Osteoblast (primary cell): ENCODE measurements at regions not wholly inside any gene's neighbourhood (a gene's known extent, or its start where the extent isn't known, plus 50 kb on each side); places are given as distances from the start of the nearest gene placed in this dataset.

Source experiments
- DNase-seq: peaks from one replicate; pipeline ENCODE4 v3.0.0; 2011; ENCODE audit warnings: low spot score, mixed read lengths; ENCODE audit not compliant: insufficient read length; ENCODE audit errors: missing footprints
- H2AFZ ChIP-seq: 2 replicates; pipeline ENCODE4 v1.6.0; 2011; ENCODE audit warnings: mild to moderate bottlenecking, low read length
- H3K27ac ChIP-seq: 2 replicates; pipeline ENCODE4 v1.5.1; 2011; ENCODE audit warnings: mild to moderate bottlenecking, low read depth, low read length, moderate library complexity
- H3K27me3 ChIP-seq: 2 replicates; pipeline ENCODE4 v1.6.0; 2012; ENCODE audit warnings: mild to moderate bottlenecking, control low read depth, inconsistent platforms, low read length, moderate library complexity; ENCODE audit not compliant: insufficient read depth
- H3K36me3 ChIP-seq: 2 replicates; pipeline ENCODE4 v1.5.1; 2011; ENCODE audit warnings: mild to moderate bottlenecking, low read length, control low read depth, moderate library complexity; ENCODE audit not compliant: insufficient read depth
- H3K4me1 ChIP-seq: 2 replicates; pipeline ENCODE4 v1.5.1; 2011; ENCODE audit warnings: mild to moderate bottlenecking, low read length, control low read depth, moderate library complexity; ENCODE audit not compliant: insufficient read depth
- H3K4me2 ChIP-seq: 2 replicates; pipeline ENCODE4 v1.6.0; 2011; ENCODE audit warnings: mild to moderate bottlenecking, low read length; ENCODE audit not compliant: insufficient read depth
- H3K4me3 ChIP-seq: fragments of 200-600 bp; sonication (generic); 3 replicates; pipeline ENCODE4 v1.5.1; 2012; ENCODE audit warnings: mild to moderate bottlenecking, low read length, inconsistent platforms; ENCODE audit not compliant: insufficient read depth
- H3K79me2 ChIP-seq: 2 replicates; pipeline ENCODE4 v1.6.0; 2012; ENCODE audit warnings: mild to moderate bottlenecking, low read length, control low read depth, inconsistent platforms; ENCODE audit not compliant: insufficient read depth
- H3K9me3 ChIP-seq: 2 replicates; pipeline ENCODE4 v1.5.1; 2011; ENCODE audit warnings: low read depth, low read length, control low read depth
- H4K20me1 ChIP-seq: 2 replicates; pipeline ENCODE4 v1.6.0; 2012; ENCODE audit warnings: mild to moderate bottlenecking, low read length, control low read depth; ENCODE audit not compliant: insufficient read depth
- CTCF ChIP-seq: IDR thresholded peaks from 2 replicates; pipeline ENCODE4 v1.5.1; 2011; ENCODE audit warnings: mild to moderate bottlenecking, low read depth, low read length, moderate library complexity; ENCODE audit errors: extremely low read depth

- TF ChIP-seq CTCF: no peak
- DNase-seq: no peak
- Histone ChIP-seq H3K27me3 (no peaks in the 10 kb centered on the region), H3K4me2 (no peak overlapping the region), H3K27ac (no peak overlapping the region), H3K79me2 (no peaks in the 10 kb centered on the region), H3K4me3 (no peak overlapping the region), H2AFZ (no peak overlapping the region), H3K9me3 (no peaks in the 10 kb centered on the region), H4K20me1 (no peaks in the 10 kb centered on the region), H3K36me3 (no peaks in the 10 kb centered on the region), H3K4me1 (peaks cover 11% of the 10 kb centered on the region)
Observed at GRCh38 chr6:111994791-111995190, 59.1 kb upstream of the CCN6 start.

GRCh38 chr6:111995404-111995803, 58.5 kb upstream of the CCN6 start:
- Histone ChIP-seq H3K4me3 (no peak overlapping the region), H3K4me1 (peaks cover 11% of the 10 kb centered on the region), H3K27me3 (no peaks in the 10 kb centered on the region), H3K79me2 (no peaks in the 10 kb centered on the region), H3K27ac (no peak overlapping the region), H3K36me3 (no peaks in the 10 kb centered on the region), H3K9me3 (no peaks in the 10 kb centered on the region), H3K4me2 (no peak overlapping the region), H2AFZ (no peak overlapping the region), H4K20me1 (no peaks in the 10 kb centered on the region)
- no peak for DNase-seq
- TF ChIP-seq CTCF: no peak

DNA sequence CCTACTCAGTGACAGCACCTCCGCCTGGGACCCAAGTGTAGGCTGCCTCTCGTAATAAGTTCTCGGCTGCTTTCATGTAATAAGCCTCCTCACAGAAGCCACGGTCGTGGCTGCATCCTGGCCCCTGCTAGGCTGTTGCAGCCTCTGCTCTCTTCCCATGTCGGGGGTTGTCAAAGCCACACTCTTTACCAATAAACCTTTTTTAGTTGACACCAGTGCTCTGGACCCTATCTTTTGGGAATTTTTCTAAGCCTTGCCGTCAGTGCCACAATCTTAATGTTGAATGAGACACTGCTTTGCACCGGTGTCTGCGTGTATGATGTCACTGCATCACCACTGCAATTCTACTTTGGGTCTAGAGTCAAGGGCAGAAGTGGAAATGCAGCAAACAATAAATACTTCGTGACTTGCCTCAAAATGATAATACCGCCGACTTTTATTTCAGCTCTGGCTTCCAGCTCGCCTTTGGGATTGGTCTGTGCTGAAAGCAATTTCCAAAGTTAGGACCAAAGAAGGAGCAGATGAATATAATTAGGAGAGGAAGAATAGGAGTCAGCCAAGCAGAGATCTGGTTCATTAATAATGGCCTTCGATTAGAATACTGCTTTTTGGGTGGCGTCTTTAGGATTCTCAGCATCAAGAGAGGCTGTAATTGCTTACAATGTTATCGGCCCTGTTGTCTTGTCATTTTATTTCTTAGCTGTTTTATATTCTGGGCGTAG, 57.6 kb upstream of the CCN6 start:
- Histone ChIP-seq H3K79me2 (no peaks in the 10 kb centered on the region), H3K4me1 (peaks cover 11% of the 10 kb centered on the region), H3K27me3 (no peaks in the 10 kb centered on the region), H3K27ac (no peak overlapping the region), H3K4me2 (no peak overlapping the region), H3K9me3 (no peaks in the 10 kb centered on the region), H3K4me3 (no peak overlapping the region), H4K20me1 (no peaks in the 10 kb centered on the region), H3K36me3 (no peaks in the 10 kb centered on the region), H2AFZ (no peak overlapping the region)
- no peak for DNase-seq
- TF ChIP-seq CTCF: no peak

GRCh38 chr6:111997078-111997852, 56.6 kb upstream of the CCN6 start:
- no peaks in the 10 kb centered on the region for H3K79me2 ChIP-seq
- H3K9me3 ChIP-seq: no peaks in the 10 kb centered on the region
- H3K4me2 ChIP-seq: peak overlapping the region; percentile 59
- no peaks in the 10 kb centered on the region for H3K27me3 ChIP-seq
- H2AFZ ChIP-seq: peak overlapping the region; percentile 83
- peak overlapping the region; percentile 10 for H3K27ac ChIP-seq
- H3K4me1 ChIP-seq: peaks cover 11% of the 10 kb centered on the region
- H3K36me3 ChIP-seq: no peaks in the 10 kb centered on the region
- peak; percentile 42 for DNase-seq
- H3K4me3 ChIP-seq: peak overlapping the region; percentile 31
- no peaks in the 10 kb centered on the region for H4K20me1 ChIP-seq
- TF ChIP-seq CTCF: peak; percentile 94
